ENCODE measurements at regions not wholly inside any gene's neighbourhood (a gene's known extent, or its start where the extent isn't known, plus 50 kb on each side); places are given as distances from the start of the nearest gene placed in this dataset.
"Not testable (repeated sequence)": the region's sequence is repeated elsewhere in the genome, so short reads cannot be mapped to it uniquely, and the experiment has no call there.

GRCh38 chr3:8074740-8075139 is 426.9 kb upstream of the LMCD1 start:
- not testable (repeated sequence) for H3K4me3 ChIP-seq (ENCODE audit: low read length in 2 of 2); DNase-seq (ENCODE audit: low read depth in 6 of 9, low spot score in 9 of 9); H3K27me3 ChIP-seq (ENCODE audit: control insufficient read depth in 2 of 2, insufficient read depth in 1 of 2, low read length in 1 of 2); H3K36me3 ChIP-seq (ENCODE audit: control insufficient read depth in 2 of 2, insufficient read depth in 2 of 2, low read length in 1 of 2); H3K27ac ChIP-seq (ENCODE audit: low read depth in 1 of 2, low read length in 1 of 2); H3K9me3 ChIP-seq (ENCODE audit: control insufficient read depth in 2 of 2, insufficient read depth in 1 of 2, low read length in 1 of 2); H3K4me1 ChIP-seq (ENCODE audit: control insufficient read depth in 2 of 2, insufficient read depth in 2 of 2, low read length in 2 of 2)
- WGBS = 98% methylated on average over 3 of the region's 3 CpGs

- no peak overlapping the region for H3K4me3 ChIP-seq (ENCODE audit: low read length in 2 of 2)
- H3K36me3 ChIP-seq (ENCODE audit: control insufficient read depth in 2 of 2, insufficient read depth in 2 of 2, low read length in 1 of 2) = no peaks in the 10 kb centered on the region
- DNase-seq (ENCODE audit: low read depth in 6 of 9, low spot score in 9 of 9) = no peak
- no peaks in the 10 kb centered on the region for H3K27me3 ChIP-seq (ENCODE audit: control insufficient read depth in 2 of 2, insufficient read depth in 1 of 2, low read length in 1 of 2)
- no peaks in the 10 kb centered on the region for H3K9me3 ChIP-seq (ENCODE audit: control insufficient read depth in 2 of 2, insufficient read depth in 1 of 2, low read length in 1 of 2)
- no peak overlapping the region for H3K27ac ChIP-seq (ENCODE audit: low read depth in 1 of 2, low read length in 1 of 2)
- no peaks in the 10 kb centered on the region for H3K4me1 ChIP-seq (ENCODE audit: control insufficient read depth in 2 of 2, insufficient read depth in 2 of 2, low read length in 2 of 2)
- 91% methylated on average over 1 of the region's 1 CpG for WGBS
Measured at GRCh38 chr3:8077126-8077525, 424.5 kb upstream of the LMCD1 start.

GRCh38 chr3:8080464-8080863 is 421.2 kb upstream of the LMCD1 start:
- H3K27me3 ChIP-seq (ENCODE audit: control insufficient read depth in 2 of 2, insufficient read depth in 1 of 2, low read length in 1 of 2) = no peaks in the 10 kb centered on the region
- DNase-seq (ENCODE audit: low read depth in 6 of 9, low spot score in 9 of 9) = no peak
- H3K27ac ChIP-seq (ENCODE audit: low read depth in 1 of 2, low read length in 1 of 2) = no peak overlapping the region
- H3K36me3 ChIP-seq (ENCODE audit: control insufficient read depth in 2 of 2, insufficient read depth in 2 of 2, low read length in 1 of 2) = no peaks in the 10 kb centered on the region
- H3K9me3 ChIP-seq (ENCODE audit: control insufficient read depth in 2 of 2, insufficient read depth in 1 of 2, low read length in 1 of 2) = no peaks in the 10 kb centered on the region
- H3K4me3 ChIP-seq (ENCODE audit: low read length in 2 of 2) = no peak overlapping the region
- no peaks in the 10 kb centered on the region for H3K4me1 ChIP-seq (ENCODE audit: control insufficient read depth in 2 of 2, insufficient read depth in 2 of 2, low read length in 2 of 2)

GRCh38 chr3:8085498-8085897 is 416.1 kb upstream of the LMCD1 start:
- H3K9me3 ChIP-seq (ENCODE audit: control insufficient read depth in 2 of 2, insufficient read depth in 1 of 2, low read length in 1 of 2) = no peaks in the 10 kb centered on the region
- no peaks in the 10 kb centered on the region for H3K27me3 ChIP-seq (ENCODE audit: control insufficient read depth in 2 of 2, insufficient read depth in 1 of 2, low read length in 1 of 2)
- H3K27ac ChIP-seq (ENCODE audit: low read depth in 1 of 2, low read length in 1 of 2) = no peak overlapping the region
- 85% methylated on average over 2 of the region's 2 CpGs for WGBS
- H3K4me3 ChIP-seq (ENCODE audit: low read length in 2 of 2) = no peak overlapping the region
- no peaks in the 10 kb centered on the region for H3K36me3 ChIP-seq (ENCODE audit: control insufficient read depth in 2 of 2, insufficient read depth in 2 of 2, low read length in 1 of 2)
- no peaks in the 10 kb centered on the region for H3K4me1 ChIP-seq (ENCODE audit: control insufficient read depth in 2 of 2, insufficient read depth in 2 of 2, low read length in 2 of 2)
- DNase-seq (ENCODE audit: low read depth in 6 of 9, low spot score in 9 of 9) = no peak

DNA sequence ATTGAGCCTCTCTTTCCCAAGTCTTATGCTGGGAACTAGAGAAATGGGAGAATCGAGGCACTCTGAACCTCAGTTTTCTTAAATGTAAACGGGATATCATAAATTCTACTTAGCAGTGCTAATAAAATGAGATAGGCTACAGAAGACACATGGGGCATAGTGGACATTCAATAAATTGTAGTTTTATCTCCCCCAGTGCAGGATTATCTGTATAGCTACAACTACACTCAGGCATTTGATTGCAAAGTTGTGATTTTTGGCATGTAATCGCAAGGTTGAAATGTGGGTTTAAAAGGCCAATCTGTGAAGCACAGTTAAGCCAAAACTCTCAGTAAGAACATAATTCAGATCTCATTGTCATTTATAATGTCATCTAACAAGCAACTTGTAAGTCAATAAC is 413.7 kb upstream of the LMCD1 start:
- H3K36me3 ChIP-seq (ENCODE audit: control insufficient read depth in 2 of 2, insufficient read depth in 2 of 2, low read length in 1 of 2) = no peaks in the 10 kb centered on the region
- WGBS = 96% methylated on average over 3 of the region's 3 CpGs
- no peak overlapping the region for H3K27ac ChIP-seq (ENCODE audit: low read depth in 1 of 2, low read length in 1 of 2)
- H3K4me1 ChIP-seq (ENCODE audit: control insufficient read depth in 2 of 2, insufficient read depth in 2 of 2, low read length in 2 of 2) = no peaks in the 10 kb centered on the region
- no peak overlapping the region for H3K4me3 ChIP-seq (ENCODE audit: low read length in 2 of 2)
- H3K27me3 ChIP-seq (ENCODE audit: control insufficient read depth in 2 of 2, insufficient read depth in 1 of 2, low read length in 1 of 2) = no peaks in the 10 kb centered on the region
- no peaks in the 10 kb centered on the region for H3K9me3 ChIP-seq (ENCODE audit: control insufficient read depth in 2 of 2, insufficient read depth in 1 of 2, low read length in 1 of 2)
- DNase-seq (ENCODE audit: low read depth in 6 of 9, low spot score in 9 of 9) = no peak

DNA sequence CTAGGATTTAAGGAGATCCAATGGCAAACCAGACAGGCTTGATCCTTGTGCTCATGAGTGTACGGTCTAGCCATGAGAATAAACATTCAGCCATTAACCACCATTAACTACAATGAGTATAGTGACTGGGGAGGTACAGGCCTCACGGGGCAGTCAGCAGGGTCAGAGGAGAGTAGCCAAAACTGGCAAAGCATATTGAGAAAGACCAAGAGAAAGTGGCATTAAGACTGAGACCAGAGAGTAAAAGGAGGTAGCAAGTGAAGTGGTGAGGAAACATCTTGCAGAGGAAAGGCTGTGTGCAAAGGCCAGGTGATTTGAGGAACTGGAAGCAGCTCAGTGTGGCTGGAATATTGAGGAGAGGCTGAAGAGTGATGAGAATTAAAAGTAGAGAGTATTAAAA is 407.2 kb upstream of the LMCD1 start:
- Histone ChIP-seq H3K27me3 (ENCODE audit: control insufficient read depth in 2 of 2, insufficient read depth in 1 of 2, low read length in 1 of 2) (no peaks in the 10 kb centered on the region), H3K36me3 (ENCODE audit: control insufficient read depth in 2 of 2, insufficient read depth in 2 of 2, low read length in 1 of 2) (no peaks in the 10 kb centered on the region), H3K9me3 (ENCODE audit: control insufficient read depth in 2 of 2, insufficient read depth in 1 of 2, low read length in 1 of 2) (no peaks in the 10 kb centered on the region), H3K4me3 (ENCODE audit: low read length in 2 of 2) (no peak overlapping the region), H3K4me1 (ENCODE audit: control insufficient read depth in 2 of 2, insufficient read depth in 2 of 2, low read length in 2 of 2) (no peaks in the 10 kb centered on the region), H3K27ac (ENCODE audit: low read depth in 1 of 2, low read length in 1 of 2) (no peak overlapping the region)
- WGBS = 59% methylated on average over 2 of the region's 2 CpGs
- DNase-seq (ENCODE audit: low read depth in 6 of 9, low spot score in 9 of 9) = no peak

GRCh38 chr3:8095724-8096123 is 405.9 kb upstream of the LMCD1 start:
- H3K27me3 ChIP-seq (ENCODE audit: control insufficient read depth in 2 of 2, insufficient read depth in 1 of 2, low read length in 1 of 2) = no peaks in the 10 kb centered on the region
- no peak overlapping the region for H3K4me3 ChIP-seq (ENCODE audit: low read length in 2 of 2)
- H3K36me3 ChIP-seq (ENCODE audit: control insufficient read depth in 2 of 2, insufficient read depth in 2 of 2, low read length in 1 of 2) = no peaks in the 10 kb centered on the region
- H3K27ac ChIP-seq (ENCODE audit: low read depth in 1 of 2, low read length in 1 of 2) = no peak overlapping the region
- 85% methylated on average over 5 of the region's 5 CpGs for WGBS
- no peaks in the 10 kb centered on the region for H3K9me3 ChIP-seq (ENCODE audit: control insufficient read depth in 2 of 2, insufficient read depth in 1 of 2, low read length in 1 of 2)
- H3K4me1 ChIP-seq (ENCODE audit: control insufficient read depth in 2 of 2, insufficient read depth in 2 of 2, low read length in 2 of 2) = no peaks in the 10 kb centered on the region
- DNase-seq (ENCODE audit: low read depth in 6 of 9, low spot score in 9 of 9) = no peak

- H3K4me1 ChIP-seq (ENCODE audit: control insufficient read depth in 2 of 2, insufficient read depth in 2 of 2, low read length in 2 of 2) = no peaks in the 10 kb centered on the region
- H3K4me3 ChIP-seq (ENCODE audit: low read length in 2 of 2) = no peak overlapping the region
- H3K27ac ChIP-seq (ENCODE audit: low read depth in 1 of 2, low read length in 1 of 2) = no peak overlapping the region
- no peaks in the 10 kb centered on the region for H3K27me3 ChIP-seq (ENCODE audit: control insufficient read depth in 2 of 2, insufficient read depth in 1 of 2, low read length in 1 of 2)
- no peak for DNase-seq (ENCODE audit: low read depth in 6 of 9, low spot score in 9 of 9)
- H3K36me3 ChIP-seq (ENCODE audit: control insufficient read depth in 2 of 2, insufficient read depth in 2 of 2, low read length in 1 of 2) = no peaks in the 10 kb centered on the region
- 96% methylated on average over 4 of the region's 4 CpGs for WGBS
- H3K9me3 ChIP-seq (ENCODE audit: control insufficient read depth in 2 of 2, insufficient read depth in 1 of 2, low read length in 1 of 2) = no peaks in the 10 kb centered on the region
Measured at GRCh38 chr3:8097690-8098089, 403.9 kb upstream of the LMCD1 start.

DNA sequence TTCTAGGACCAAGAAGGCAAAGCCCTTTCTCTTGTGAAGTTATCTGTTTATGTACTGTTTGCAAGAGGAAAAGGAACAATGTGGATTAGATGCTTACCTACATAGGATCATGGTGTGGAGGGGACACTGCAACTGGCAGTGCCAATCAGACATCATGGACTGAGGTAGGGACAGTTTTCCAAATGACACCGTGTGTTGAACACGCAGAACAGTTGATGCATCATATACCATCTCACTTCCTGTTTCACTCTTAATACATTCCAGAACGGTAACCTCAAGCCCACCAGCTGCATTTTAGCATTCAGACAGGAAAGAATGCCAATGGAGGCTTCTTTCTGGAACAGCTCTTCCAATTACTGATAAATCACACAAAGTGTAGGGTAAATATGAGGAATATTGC is 397.7 kb upstream of the LMCD1 start:
- H3K9me3 ChIP-seq (ENCODE audit: control insufficient read depth in 2 of 2, insufficient read depth in 1 of 2, low read length in 1 of 2) = no peaks in the 10 kb centered on the region
- no peaks in the 10 kb centered on the region for H3K4me1 ChIP-seq (ENCODE audit: control insufficient read depth in 2 of 2, insufficient read depth in 2 of 2, low read length in 2 of 2)
- H3K27me3 ChIP-seq (ENCODE audit: control insufficient read depth in 2 of 2, insufficient read depth in 1 of 2, low read length in 1 of 2) = no peaks in the 10 kb centered on the region
- 58% methylated on average over 3 of the region's 3 CpGs for WGBS
- H3K27ac ChIP-seq (ENCODE audit: low read depth in 1 of 2, low read length in 1 of 2) = no peak overlapping the region
- peak in 1 of 9 donors; percentile 5 for DNase-seq (ENCODE audit: low read depth in 6 of 9, low spot score in 9 of 9)
- H3K36me3 ChIP-seq (ENCODE audit: control insufficient read depth in 2 of 2, insufficient read depth in 2 of 2, low read length in 1 of 2) = no peaks in the 10 kb centered on the region
- H3K4me3 ChIP-seq (ENCODE audit: low read length in 2 of 2) = no peak overlapping the region

DNA sequence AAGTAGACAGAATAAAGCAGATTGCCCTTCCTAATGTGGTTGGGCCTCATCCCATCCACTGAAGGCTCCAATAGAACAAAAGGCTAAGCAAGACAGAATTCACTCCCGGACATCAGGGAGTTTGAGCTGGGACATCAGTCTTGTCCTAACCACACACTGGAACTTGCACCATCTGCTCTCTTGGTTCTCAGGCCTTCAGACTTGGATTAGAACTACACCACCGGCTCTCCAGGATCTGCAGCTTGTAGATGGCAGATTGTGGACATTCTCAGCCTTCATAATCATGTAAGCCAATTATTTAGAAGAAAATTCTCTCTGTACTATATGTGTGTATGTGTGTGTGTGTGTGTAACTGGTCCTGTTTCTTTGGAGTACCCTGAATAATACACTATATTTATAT is 394.7 kb upstream of the LMCD1 start:
- no peak overlapping the region for H3K4me3 ChIP-seq (ENCODE audit: low read length in 2 of 2)
- H3K9me3 ChIP-seq (ENCODE audit: control insufficient read depth in 2 of 2, insufficient read depth in 1 of 2, low read length in 1 of 2) = no peaks in the 10 kb centered on the region
- DNase-seq (ENCODE audit: low read depth in 6 of 9, low spot score in 9 of 9) = no peak
- H3K36me3 ChIP-seq (ENCODE audit: control insufficient read depth in 2 of 2, insufficient read depth in 2 of 2, low read length in 1 of 2) = no peaks in the 10 kb centered on the region
- no peak overlapping the region for H3K27ac ChIP-seq (ENCODE audit: low read depth in 1 of 2, low read length in 1 of 2)
- H3K27me3 ChIP-seq (ENCODE audit: control insufficient read depth in 2 of 2, insufficient read depth in 1 of 2, low read length in 1 of 2) = no peaks in the 10 kb centered on the region
- 96% methylated on average over 2 of the region's 2 CpGs for WGBS
- H3K4me1 ChIP-seq (ENCODE audit: control insufficient read depth in 2 of 2, insufficient read depth in 2 of 2, low read length in 2 of 2) = no peaks in the 10 kb centered on the region
